ENCODE measurements at regions not wholly inside any gene's neighbourhood (a gene's known extent, or its start where the extent isn't known, plus 50 kb on each side); places are given as distances from the start of the nearest gene placed in this dataset.

DNA sequence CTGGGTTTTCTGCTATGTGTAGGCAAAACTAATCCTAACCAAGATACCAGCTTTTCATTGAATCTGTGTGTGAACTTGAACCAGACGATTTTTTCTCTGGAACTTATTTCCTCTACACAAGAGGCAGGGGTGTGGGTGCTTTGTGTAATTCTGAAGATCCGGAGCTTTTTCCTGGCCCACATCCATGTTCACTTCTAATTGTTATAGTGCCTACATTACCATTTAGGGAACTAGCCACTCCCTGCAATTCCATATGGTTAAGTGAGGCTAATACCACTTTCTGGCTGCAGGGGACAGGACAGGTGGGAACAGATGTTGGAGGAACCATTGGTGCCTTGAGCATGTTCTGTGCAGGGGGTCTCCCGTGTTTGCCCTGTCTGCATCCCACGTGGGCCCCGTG lies 83.4 kb upstream of the FMN2 start:
- DNase-seq (ENCODE audit: extremely low read depth, low read depth) = no peak

GRCh38 chr1:240014051-240014450 lies 77.6 kb upstream of the FMN2 start:
- no peak for DNase-seq (ENCODE audit: extremely low read depth, low read depth)

- no peak for DNase-seq (ENCODE audit: extremely low read depth, low read depth)
Measured at GRCh38 chr1:240018617-240019016, 73.1 kb upstream of the FMN2 start.

DNA sequence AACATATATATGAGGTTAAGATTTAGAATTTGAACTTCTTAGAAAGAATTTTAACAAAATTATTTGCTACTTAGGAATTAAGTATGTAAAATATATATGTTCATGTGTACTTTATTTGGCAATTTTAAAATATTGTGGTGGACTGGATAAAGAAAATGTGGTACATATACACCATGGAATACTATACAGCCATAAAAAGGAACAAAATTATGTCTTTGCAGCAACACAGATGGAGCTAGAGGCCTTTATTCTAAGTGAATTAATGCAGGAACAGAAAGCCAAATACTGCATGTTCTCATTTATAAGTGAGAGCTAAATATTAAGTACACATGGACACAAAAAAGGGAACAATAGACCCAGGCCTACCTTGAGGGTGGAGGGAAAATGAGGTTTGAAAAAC lies 72.2 kb upstream of the FMN2 start:
- no peak for DNase-seq (ENCODE audit: extremely low read depth, low read depth)

GRCh38 chr1:240020871-240021270 lies 70.8 kb upstream of the FMN2 start:
- no peak for DNase-seq (ENCODE audit: extremely low read depth, low read depth)

DNA sequence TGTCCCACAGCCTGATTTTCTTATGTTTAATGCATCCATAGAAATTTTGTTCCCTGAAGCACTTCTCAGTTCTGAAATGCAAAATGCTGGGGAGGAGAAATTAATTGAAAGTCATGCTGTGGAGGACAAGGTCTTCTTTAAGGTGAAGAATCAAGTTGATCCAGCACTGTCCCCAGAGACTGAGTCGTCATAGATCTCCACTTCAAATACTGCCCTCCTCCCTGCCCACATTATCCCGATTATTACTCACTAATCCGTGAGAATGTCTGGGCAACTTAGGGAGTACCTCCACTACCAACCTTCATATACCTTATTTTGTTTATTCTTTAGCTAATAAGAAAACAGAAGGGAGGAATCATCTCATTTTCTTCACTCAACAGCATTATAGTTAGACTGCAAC lies 70.0 kb upstream of the FMN2 start:
- no peak for DNase-seq (ENCODE audit: extremely low read depth, low read depth)

DNA sequence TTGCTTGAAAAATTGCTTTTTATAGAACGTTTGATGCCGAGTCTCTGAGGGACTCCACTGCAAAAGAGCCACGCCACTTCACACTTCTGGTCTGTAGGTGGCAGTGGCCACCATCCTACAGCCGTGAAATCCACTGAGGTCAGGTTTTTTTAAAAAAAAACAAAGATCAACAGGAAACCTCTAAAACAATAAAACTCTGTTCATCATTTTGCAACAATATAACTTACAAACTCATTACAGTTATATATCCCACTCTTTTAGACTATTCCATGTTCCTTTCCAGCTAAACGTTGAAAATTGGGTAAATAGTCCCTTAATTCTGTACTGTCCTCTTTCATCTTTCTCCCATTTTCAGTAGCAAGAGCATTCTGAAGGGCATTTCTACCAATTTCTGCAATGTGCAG lies 64.6 kb upstream of the FMN2 start:
- peak; percentile 62 for DNase-seq (ENCODE audit: extremely low read depth, low read depth)

DNA sequence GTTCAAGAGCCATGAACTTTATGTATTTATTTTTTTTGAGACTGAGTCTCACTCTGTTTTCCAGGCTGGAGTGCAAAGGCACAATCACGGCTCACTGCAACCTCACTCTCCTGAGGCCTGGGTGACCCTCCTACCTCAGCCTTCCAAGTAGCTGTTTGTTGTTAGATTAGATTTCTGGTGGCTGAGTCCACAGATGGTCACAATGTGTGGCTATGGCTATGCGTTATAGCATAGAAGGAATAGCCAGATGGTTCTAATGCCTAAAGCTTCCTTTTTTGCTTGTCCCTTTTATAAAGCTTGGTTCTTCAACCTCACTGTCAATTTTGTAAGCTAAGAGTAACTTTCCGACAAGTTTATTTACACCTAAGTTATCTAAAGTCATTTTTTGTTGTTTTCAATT lies 62.3 kb upstream of the FMN2 start:
- no peak for DNase-seq (ENCODE audit: extremely low read depth, low read depth)

DNA sequence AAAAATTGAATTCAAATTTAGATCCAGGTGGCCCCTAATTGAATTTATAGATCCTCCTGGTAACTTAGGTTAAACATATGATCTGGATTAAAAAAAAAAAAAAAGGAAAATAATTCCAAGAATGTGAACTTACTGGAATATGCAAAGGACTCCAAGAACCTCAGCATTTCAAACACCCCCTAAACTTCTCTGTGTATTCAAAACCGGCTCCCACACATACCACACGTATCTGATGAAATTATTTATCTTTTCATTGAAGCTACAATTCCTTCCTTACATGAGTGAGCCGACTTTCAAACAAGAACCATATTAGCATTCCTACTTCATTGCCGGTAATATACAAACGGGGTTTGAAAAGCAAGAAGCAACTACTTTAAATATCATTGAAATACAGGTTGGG lies 61.4 kb upstream of the FMN2 start:
- DNase-seq (ENCODE audit: extremely low read depth, low read depth) = no peak

DNA sequence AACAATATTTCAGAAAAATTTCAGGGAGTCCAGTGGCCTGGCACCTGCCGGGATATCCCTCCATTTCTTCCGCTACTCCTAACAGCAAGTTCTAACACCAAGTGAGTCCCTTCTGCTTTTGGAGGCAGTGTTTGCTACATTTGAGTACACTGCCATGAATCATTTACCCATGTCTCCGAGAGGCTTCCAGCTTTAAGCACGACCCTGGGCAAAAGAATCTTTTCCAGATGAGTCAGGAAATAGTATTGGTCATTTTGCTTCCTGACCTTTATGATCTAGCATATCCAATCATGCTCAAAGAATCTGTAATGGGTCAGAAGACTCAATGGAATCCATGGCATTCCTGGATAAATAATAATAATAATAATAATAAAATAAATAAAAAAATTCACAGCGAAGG lies 60.7 kb upstream of the FMN2 start:
- peak; percentile 5 for DNase-seq (ENCODE audit: extremely low read depth, low read depth)

- no peak for DNase-seq (ENCODE audit: extremely low read depth, low read depth)
Measured at GRCh38 chr1:240031414-240031813, 60.3 kb upstream of the FMN2 start.

GRCh38 chr1:240033406-240033805 lies 58.3 kb upstream of the FMN2 start:
- DNase-seq (ENCODE audit: extremely low read depth, low read depth) = no peak

DNA sequence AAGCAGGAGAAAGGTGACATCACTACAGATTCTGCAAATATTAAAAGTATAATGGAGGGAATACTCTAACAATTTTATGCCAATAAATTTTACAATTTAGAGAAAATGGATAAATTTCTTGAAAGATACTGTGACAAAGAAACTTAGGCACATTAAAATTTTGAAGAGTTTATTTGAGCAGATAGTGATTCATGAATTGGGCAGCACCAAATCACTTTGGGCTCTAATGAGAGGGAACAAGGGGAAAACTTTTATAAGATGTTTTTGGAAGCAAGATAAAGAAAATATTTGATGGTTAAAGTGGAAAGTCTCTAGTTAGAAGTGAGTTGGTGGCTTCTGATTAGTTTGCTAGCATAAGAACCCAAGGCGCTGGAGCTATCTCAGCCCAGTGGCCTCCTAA lies 55.2 kb upstream of the FMN2 start:
- no peak for DNase-seq (ENCODE audit: extremely low read depth, low read depth)
